MCF 10A (cell line): ENCODE measurements at regions not wholly inside any gene's neighbourhood (a gene's known extent, or its start where the extent isn't known, plus 50 kb on each side); places are given as distances from the start of the nearest gene placed in this dataset.

Experiments used
- BruUV-seq: library from RNA; stranded (reverse); fragments of 400-500 nt; replicated peaks from 2 replicates; lab custom pipeline; 2021; lab: Mats Ljungman, UMichigan
- CTCF ChIA-PET: fragments of 300-600 bp; sonication (Branson Sonifier 250); formaldehyde crosslinking; extraction: SDS; loops from one replicate; lab custom pipeline; 2021; ENCODE audit warnings: antibody characterized with exemption, inconsistent platforms; lab: Yijun Ruan, JAX
- POLR2A ChIA-PET: fragments of 300-600, 350-650 bp; sonication (Branson Sonifier 250); formaldehyde crosslinking; extraction: SDS; loops from one replicate; lab custom pipeline; 2020; ENCODE audit warnings: antibody characterized with exemption, inconsistent platforms; lab: Yijun Ruan, JAX
- DNase-seq: peaks from one replicate; pipeline ENCODE4 v3.0.0-alpha.2; 2018; ENCODE audit not compliant: unreplicated experiment
- H3K27ac Mint-ChIP-seq: one replicate; pipeline ENCODE4 v1.8.0; 2022; ENCODE audit warnings: mild to moderate bottlenecking, low read depth, mixed read lengths; ENCODE audit not compliant: unreplicated experiment
- H3K27me3 Mint-ChIP-seq: one replicate; pipeline ENCODE4 v1.8.0; 2022; ENCODE audit warnings: mixed read lengths; ENCODE audit not compliant: insufficient read depth, unreplicated experiment
- H3K36me3 Mint-ChIP-seq: one replicate; pipeline ENCODE4 v1.8.0; 2022; ENCODE audit warnings: mild to moderate bottlenecking, moderate library complexity, mixed read lengths; ENCODE audit not compliant: insufficient read depth, unreplicated experiment
- H3K4me1 Mint-ChIP-seq: one replicate; pipeline ENCODE4 v1.8.0; 2022; ENCODE audit warnings: mixed read lengths; ENCODE audit not compliant: insufficient read depth, unreplicated experiment
- H3K4me3 Mint-ChIP-seq: one replicate; pipeline ENCODE4 v1.8.0; 2022; ENCODE audit warnings: mild to moderate bottlenecking, moderate library complexity, mixed read lengths; ENCODE audit not compliant: unreplicated experiment
- H3K9me3 Mint-ChIP-seq: one replicate; pipeline ENCODE4 v1.8.0; 2022; ENCODE audit warnings: mixed read lengths; ENCODE audit not compliant: unreplicated experiment
- intact Hi-C: fragments of 100-400 bp; cut with micrococcal nuclease; formaldehyde crosslinking; loops from 2 replicates; pipeline ENCODE4 v1.14.1; 2022
- TF ChIP-seq, protein P1 (sequence below): fragments of 200-600 bp; IDR thresholded peaks from one replicate; pipeline ENCODE4 v1.8.0; 2022; ENCODE audit warnings: antibody characterized with exemption, mild to moderate bottlenecking; ENCODE audit not compliant: unreplicated experiment

DNA sequence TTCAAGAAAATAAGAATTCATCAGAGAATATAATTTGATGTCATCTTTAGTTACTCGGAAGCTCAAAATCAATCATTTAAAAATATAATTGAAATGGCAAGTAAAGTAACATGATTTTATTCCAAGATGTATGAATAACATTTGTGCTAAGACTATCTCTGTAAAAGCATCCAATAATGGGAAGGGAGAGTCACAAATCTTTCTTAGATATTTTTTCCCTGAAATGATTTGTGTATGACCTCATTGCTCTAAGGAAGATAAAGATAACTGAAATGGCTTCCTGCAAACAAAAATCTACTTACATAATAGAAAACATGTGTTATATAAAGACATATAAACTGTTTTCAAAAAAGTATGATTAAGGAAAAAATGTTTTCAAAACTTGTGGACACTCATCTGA lies 97.4 kb upstream of the FGF10 start:
- no peak overlapping the region for H3K27ac Mint-ChIP-seq
- TF ChIP-seq, protein P1, sequence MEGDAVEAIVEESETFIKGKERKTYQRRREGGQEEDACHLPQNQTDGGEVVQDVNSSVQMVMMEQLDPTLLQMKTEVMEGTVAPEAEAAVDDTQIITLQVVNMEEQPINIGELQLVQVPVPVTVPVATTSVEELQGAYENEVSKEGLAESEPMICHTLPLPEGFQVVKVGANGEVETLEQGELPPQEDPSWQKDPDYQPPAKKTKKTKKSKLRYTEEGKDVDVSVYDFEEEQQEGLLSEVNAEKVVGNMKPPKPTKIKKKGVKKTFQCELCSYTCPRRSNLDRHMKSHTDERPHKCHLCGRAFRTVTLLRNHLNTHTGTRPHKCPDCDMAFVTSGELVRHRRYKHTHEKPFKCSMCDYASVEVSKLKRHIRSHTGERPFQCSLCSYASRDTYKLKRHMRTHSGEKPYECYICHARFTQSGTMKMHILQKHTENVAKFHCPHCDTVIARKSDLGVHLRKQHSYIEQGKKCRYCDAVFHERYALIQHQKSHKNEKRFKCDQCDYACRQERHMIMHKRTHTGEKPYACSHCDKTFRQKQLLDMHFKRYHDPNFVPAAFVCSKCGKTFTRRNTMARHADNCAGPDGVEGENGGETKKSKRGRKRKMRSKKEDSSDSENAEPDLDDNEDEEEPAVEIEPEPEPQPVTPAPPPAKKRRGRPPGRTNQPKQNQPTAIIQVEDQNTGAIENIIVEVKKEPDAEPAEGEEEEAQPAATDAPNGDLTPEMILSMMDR, result no peak
- intact Hi-C loops, result no loop called here
- ChIA-PET POLR2A (no interaction called here), CTCF (no interaction called here)
- no peaks in the 10 kb centered on the region for H3K4me1 Mint-ChIP-seq
- H3K27me3 Mint-ChIP-seq, result no peaks in the 10 kb centered on the region
- no peak for DNase-seq
- no peaks in the 10 kb centered on the region for H3K36me3 Mint-ChIP-seq
- no peaks in the 10 kb centered on the region for H3K9me3 Mint-ChIP-seq
- H3K4me3 Mint-ChIP-seq, result no peak overlapping the region
- no TSS peak for BruUV-seq

DNA sequence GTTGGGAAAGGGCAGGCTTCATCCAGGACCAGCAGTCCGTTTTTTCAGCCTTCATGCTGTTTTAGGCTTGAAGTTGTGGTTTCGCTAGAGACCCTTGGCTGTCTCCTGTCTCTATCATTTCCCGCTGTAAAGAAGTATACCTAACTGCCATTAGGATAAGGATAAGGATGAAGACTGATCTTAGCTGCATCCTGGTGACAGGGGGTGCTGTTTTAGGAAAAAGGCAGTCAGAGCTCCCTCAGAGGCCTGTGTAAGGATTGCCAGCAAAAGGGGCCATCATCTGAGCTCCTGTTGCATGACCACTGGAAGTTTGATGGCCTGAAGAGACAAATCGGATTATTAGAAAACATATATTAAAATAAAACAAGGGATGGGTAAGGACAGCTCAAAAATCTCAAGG lies 64.8 kb upstream of the FGF10 start:
- Mint-ChIP-seq H3K4me1 (no peaks in the 10 kb centered on the region), H3K27ac (no peak overlapping the region), H3K4me3 (no peak overlapping the region), H3K27me3 (no peaks in the 10 kb centered on the region), H3K36me3 (no peaks in the 10 kb centered on the region), H3K9me3 (peaks cover 9% of the 10 kb centered on the region)
- BruUV-seq, result no TSS peak
- DNase-seq, result no peak
- intact Hi-C loops, result no loop called here
- CTCF ChIA-PET, result interaction anchor here (0.9 kb wide), 1 partner anchor 11 kb away, joined by 3 read pairs; no protein-coding TSS in a partner anchor
- TF ChIP-seq, protein P1, result no peak
- POLR2A ChIA-PET, result no interaction called here

DNA sequence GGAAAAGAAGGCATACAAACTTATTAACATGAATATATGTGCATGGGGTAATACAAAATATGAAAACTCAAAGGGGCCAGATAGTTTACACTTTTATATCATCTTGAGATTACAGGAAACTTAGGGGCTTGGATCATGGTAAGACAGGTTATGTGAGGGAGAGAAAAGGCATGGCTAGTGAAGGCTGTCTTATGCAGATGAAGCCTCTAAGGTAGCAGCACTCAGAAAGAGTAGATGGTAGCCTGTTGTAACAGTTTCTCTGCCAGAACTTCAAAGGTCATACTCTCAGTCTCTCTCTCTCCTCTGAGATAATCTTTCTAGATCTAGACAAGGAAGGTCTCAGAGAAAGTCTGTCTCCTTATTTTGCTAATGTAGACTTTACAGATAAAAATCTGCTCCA lies 57.2 kb upstream of the FGF10 start:
- H3K9me3 Mint-ChIP-seq, result no peaks in the 10 kb centered on the region
- H3K4me1 Mint-ChIP-seq, result no peaks in the 10 kb centered on the region
- no peak overlapping the region for H3K27ac Mint-ChIP-seq
- DNase-seq, result no peak
- no peaks in the 10 kb centered on the region for H3K36me3 Mint-ChIP-seq
- H3K27me3 Mint-ChIP-seq, result no peaks in the 10 kb centered on the region
- no peak overlapping the region for H3K4me3 Mint-ChIP-seq
- intact Hi-C loops, result no loop called here
- TF ChIP-seq, protein P1, result no peak
- ChIA-PET CTCF (interaction anchor here (0.6 to 0.7 kb wide), 3 partner anchors 11 to 825 kb away, joined by 3 read pairs; no protein-coding TSS in a partner anchor), POLR2A (no interaction called here)
- no TSS peak for BruUV-seq

DNA sequence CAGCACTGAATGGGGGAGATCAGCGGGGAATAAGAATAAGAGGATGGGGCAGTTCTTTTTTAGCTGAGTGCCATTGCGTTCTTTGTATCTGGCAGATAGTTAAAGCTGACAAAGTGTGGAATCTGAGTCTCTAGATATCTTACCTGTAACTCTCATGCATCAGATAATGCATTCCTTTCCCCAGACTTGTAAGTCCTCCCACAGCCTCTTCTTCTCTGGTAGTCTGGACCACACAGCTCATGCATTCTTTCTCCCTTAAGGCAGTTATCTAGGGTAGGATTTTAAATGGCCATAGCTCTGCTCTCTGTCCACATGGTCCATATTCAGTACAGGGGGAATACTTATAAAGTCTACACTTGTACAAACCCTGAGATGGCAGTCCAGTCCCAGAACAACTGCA lies 54.0 kb upstream of the FGF10 start:
- no TSS peak for BruUV-seq
- TF ChIP-seq, protein P1, result no peak
- H3K4me3 Mint-ChIP-seq, result no peak overlapping the region
- H3K9me3 Mint-ChIP-seq, result no peaks in the 10 kb centered on the region
- no peaks in the 10 kb centered on the region for H3K27me3 Mint-ChIP-seq
- no peaks in the 10 kb centered on the region for H3K36me3 Mint-ChIP-seq
- no peaks in the 10 kb centered on the region for H3K4me1 Mint-ChIP-seq
- ChIA-PET POLR2A (no interaction called here), CTCF (interaction anchor here (0.7 kb wide), 1 partner anchor 12 kb away, joined by 3 read pairs; no protein-coding TSS in a partner anchor)
- no peak for DNase-seq
- intact Hi-C loops, result no loop called here
- no peak overlapping the region for H3K27ac Mint-ChIP-seq
